Motor neuron (in vitro differentiated cells): ENCODE measurements at regions not wholly inside any gene's neighbourhood (a gene's known extent, or its start where the extent isn't known, plus 50 kb on each side); places are given as distances from the start of the nearest gene placed in this dataset.
"Not testable (repeated sequence)": the region's sequence is repeated elsewhere in the genome, so short reads cannot be mapped to it uniquely, and the experiment has no call there.

Experiments used
- ATAC-seq, 8 experiments: fragments of 200-7000 bp; cut with Tn5 transposase; replicated peaks in 6 of 8; 2 replicates each; pipeline ENCODE4 v1.8.0; 2021; ENCODE audit warnings: mild to moderate bottlenecking in 8 of 8, moderate library complexity in 8 of 8
- H3K27ac ChIP-seq, 2 donors: fragments of 250-450 bp; sonication (Bioruptor Pico); 2 replicates each; pipeline ENCODE4 v1.9.0; 2021; ENCODE audit warnings: antibody characterized with exemption in 2 of 2, mild to moderate bottlenecking in 2 of 2, moderate library complexity in 1 of 2
- H3K4me1 ChIP-seq, 2 donors: fragments of 250-450 bp; sonication (Bioruptor Pico); replicated peaks in 1 of 2; 2 replicates each; pipeline ENCODE4 v1.6.1; 2021; ENCODE audit warnings: antibody characterized with exemption in 2 of 2, mild to moderate bottlenecking in 2 of 2, moderate library complexity in 1 of 2
- H3K4me3 ChIP-seq, 5 donors: fragments of 250-450 bp; sonication (Bioruptor Pico); 2 replicates each; pipeline ENCODE4 v1.9.0; 2021; ENCODE audit warnings: antibody characterized with exemption in 5 of 5, mild to moderate bottlenecking in 5 of 5, moderate library complexity in 4 of 5
- WGBS, 10 experiments: fragments of 450-650 bp; shearing (Covaris generic); methylation state at CpG; one replicate each; pipeline ENCODE4 v1.0.0; 2022; 5-methylcytosine and 5-hydroxymethylcytosine counted together
- in situ Hi-C, 9 experiments: fragments of 400-800 bp; cut with MboI; loops; one replicate each; pipeline ENCODE4 v1.15.0; 2021; ENCODE audit warnings: low sequenced_read_pairs in 9 of 9, low pct_unique_long_range_greater_than_20kb in 2 of 9; ENCODE audit not compliant: unreplicated experiment in 9 of 9

DNA sequence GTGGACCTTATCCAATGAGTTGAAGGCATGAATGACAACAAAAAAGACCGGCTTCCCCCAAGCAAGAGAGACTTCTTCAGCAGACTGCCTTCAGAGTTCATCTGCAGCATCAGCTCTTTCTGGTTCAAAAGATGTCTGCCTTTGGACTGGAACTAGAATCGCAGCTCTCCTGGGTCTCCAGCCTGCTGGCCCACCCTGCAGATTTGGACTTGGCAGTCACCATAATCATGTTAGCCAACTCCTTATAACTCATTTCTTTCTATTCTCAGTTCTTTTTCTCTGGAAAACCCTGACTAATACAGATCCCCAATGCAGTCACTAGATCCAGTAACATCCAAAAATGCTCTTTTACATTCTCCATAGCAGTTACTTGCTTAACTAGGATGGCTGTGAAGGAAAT lies 89.2 kb upstream of the MARK1 start:
- ATAC-seq, result no peak
- no peak overlapping the region for H3K27ac ChIP-seq
- H3K4me3 ChIP-seq, result no peak overlapping the region
- no peaks in the 10 kb centered on the region for H3K4me1 ChIP-seq
- WGBS, 10 experiments, result 0 to 91% (median 58%) methylated on average over 1 to 2 of the region's 2 CpGs; no CpG with 5 or more reads in 3 of the 10 experiments
- in situ Hi-C loops, result no loop called here

DNA sequence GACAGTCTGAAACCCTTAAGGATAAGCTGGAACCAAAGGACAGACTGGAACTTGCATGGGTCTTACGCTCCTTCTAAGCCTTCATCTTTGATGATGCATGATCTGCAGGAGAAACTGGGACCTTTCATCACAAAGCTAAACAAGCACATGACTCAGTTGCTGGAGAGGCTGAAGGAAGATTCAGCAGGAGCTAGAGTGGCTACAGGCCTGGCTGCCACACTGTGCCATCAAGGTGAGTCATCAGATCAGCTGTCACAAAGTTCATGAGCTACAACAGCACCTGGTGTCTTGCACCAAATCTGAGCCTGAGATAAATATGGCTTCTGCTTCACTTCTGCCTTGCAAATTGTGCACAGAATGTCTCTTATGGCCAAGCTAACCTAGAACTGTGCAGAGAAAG lies 95.5 kb upstream of the MARK1 start:
- no peak for ATAC-seq
- Histone ChIP-seq H3K4me3 (no peak overlapping the region), H3K4me1 (no peaks in the 10 kb centered on the region), H3K27ac (no peak overlapping the region)
- 100% methylated on average over 1 of the region's 1 CpG; no CpG with 5 or more reads in 5 of the 10 experiments for WGBS, 10 experiments
- in situ Hi-C loops, result no loop called here

DNA sequence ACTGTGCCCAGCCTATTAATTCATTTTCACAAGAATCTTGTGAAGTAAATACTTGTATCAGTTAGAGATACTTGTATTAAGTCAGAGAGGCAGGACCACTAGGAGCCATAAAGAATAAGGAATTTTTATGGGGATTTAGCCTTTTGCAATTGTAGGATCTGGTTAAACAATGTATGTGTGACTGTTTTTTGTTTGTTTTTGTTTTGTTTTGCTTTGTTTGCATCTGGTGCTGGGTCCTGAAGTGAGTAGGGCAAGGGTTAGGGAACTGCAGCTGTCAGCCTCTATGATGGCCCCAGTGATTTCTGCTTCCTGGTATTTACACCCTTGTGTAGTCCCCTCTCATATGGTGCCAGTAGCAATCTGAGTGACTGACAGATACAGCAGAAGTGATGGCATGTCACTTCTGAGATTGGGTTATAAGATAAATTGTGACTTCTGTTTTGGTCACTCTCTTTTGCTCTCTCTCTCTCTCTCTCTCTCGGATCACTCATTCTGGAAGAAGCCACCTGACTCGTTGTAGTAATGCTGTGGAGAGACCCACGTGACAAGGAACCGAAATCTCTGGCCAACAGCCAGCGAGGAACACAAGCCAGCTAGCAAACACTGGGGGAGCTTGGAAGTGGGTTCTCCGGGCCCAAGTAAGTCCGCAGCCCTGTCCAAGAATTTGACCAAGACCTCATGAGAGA lies 96.2 kb upstream of the MARK1 start:
- WGBS, 10 experiments, result 21 to 100% (median 93%) methylated on average over 1 to 7 of the region's 7 CpGs; no CpG with 5 or more reads in 3 of the 10 experiments
- ATAC-seq, result no peak
- Histone ChIP-seq H3K4me3 (no peak overlapping the region), H3K4me1 (no peaks in the 10 kb centered on the region), H3K27ac (no peak overlapping the region)
- in situ Hi-C loops, result no loop called here

DNA sequence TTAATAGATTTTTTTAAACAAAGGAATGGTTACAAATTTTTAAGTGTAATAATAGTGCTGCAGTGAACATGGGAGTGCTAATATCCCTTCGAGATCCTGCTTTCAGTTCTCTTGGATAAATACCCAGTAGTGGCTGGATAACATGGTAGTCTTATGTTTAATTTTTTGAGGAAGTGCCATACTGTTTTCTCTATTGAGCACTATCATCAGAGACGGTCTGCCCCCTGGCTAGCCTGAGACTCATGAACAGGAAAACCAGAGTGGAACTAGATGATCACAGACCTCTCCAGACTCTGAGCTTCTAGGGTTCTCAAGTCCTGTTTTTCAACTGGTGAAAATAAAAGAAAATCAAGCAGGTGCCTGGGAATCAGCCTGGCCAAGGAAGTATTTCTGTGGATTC lies 97.3 kb upstream of the MARK1 start:
- Histone ChIP-seq H3K27ac (no peak overlapping the region), H3K4me3 (no peak overlapping the region), H3K4me1 (no peaks in the 10 kb centered on the region)
- ATAC-seq, result no peak
- WGBS, 10 experiments, result 0 to 91% (median 40%) methylated on average over 1 to 2 of the region's 2 CpGs; no CpG with 5 or more reads in 1 of the 10 experiments
- in situ Hi-C loops, result no loop called here

DNA sequence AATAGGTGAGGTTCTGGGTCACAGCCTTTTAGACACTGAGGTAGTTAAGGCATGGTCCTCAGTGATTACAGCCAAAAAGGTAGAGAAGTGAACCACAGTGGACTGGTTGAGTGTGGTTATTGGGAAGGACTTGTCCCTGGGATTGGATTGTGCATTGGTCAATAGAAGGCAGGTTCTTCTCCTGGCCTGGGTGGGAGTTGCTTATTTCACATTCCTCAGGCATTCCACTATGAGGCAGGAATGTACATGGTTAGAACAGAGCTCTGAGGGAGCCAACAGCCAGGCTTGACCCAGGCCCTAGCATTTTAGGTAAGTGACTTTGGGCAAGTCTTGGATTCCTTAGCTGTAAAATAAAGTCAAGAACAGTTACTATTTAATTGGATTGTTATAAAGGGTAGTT lies 97.9 kb upstream of the MARK1 start:
- peak in 3 of 8 experiments; percentile 56 to 90 (median 65) for ATAC-seq
- no peak overlapping the region for H3K27ac ChIP-seq
- H3K4me3 ChIP-seq, result no peak overlapping the region
- in situ Hi-C loops, result no loop called here
- no peaks in the 10 kb centered on the region for H3K4me1 ChIP-seq

DNA sequence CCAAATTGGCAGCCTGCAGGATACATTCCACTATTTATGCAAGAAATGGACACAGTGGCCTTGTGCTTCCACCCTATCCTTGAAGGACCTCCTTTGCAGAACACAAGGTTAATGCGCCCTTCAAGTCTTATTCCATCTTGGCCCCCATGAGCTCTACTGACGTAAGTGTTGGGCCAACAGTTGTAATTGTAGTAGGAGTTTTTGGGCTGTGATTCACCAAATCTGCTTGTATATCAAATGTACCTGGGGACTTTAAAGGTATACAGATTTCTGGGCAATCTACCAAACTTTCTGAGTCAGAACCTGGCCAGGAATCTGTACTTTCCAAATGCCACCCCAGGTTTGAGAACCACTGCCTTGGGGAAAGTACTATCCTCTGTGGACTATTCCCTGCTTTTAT lies 100.9 kb upstream of the MARK1 start:
- ATAC-seq, result no peak
- in situ Hi-C loops, result no loop called here
- Histone ChIP-seq H3K4me1 (no peaks in the 10 kb centered on the region), H3K4me3 (no peak overlapping the region), H3K27ac (no peak overlapping the region)
- WGBS, 10 experiments, result 25 to 100% (median 86%) methylated on average over 1 to 2 of the region's 2 CpGs; no CpG with 5 or more reads in 2 of the 10 experiments

DNA sequence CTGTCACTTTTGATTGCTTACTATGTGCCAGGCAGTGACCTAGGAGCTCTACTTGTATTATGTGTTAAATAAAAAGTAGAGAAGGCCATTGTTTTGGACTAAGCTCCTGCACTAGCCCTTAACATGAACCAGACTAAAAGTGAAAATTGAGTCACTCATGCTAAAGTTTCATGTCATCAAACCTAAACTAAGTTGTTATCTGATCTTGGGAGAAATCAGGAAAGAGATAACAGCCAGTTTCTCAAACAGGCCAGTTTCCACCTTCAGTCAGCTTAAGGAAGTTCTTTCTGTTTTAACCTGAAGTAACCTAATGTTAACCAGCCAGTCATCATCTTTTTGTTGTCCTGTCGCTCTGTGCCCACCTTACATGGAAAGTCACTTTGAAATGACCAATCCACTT lies 102.1 kb upstream of the MARK1 start:
- H3K27ac ChIP-seq, result no peak overlapping the region
- ATAC-seq, result no peak
- H3K4me1 ChIP-seq, result no peaks in the 10 kb centered on the region
- no peak overlapping the region for H3K4me3 ChIP-seq
- WGBS, 10 experiments, result 36 to 100% (median 80%) methylated on average over 1 of the region's 1 CpG; no CpG with 5 or more reads in 3 of the 10 experiments
- in situ Hi-C loops, result no loop called here

DNA sequence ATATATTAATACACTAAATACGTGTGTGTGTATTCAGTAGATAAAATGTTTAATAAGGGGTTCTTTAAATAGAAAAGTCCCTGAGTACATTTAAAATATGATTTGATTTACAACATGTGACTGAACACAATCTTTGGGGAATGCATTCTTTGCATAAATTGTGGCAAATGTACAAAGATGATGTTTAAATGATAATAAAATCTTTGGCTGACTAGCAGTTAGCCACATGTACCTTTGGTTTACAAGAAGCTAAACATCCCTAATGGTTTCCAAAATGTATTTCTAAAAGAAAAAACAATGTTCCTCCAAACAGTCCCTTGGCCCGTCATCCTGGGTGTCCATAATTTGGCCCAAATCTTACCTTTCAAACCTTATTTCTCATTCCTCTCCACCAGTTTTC lies 106.4 kb upstream of the MARK1 start:
- ATAC-seq, result no peak
- WGBS, 10 experiments, result 0 to 100% (median 80%) methylated on average over 1 to 2 of the region's 2 CpGs
- Histone ChIP-seq H3K4me3 (no peak overlapping the region), H3K4me1 (peaks cover 0 to 4% of the 10 kb centered on the region in 2 donors), H3K27ac (no peak overlapping the region)
- in situ Hi-C loops, result no loop called here

DNA sequence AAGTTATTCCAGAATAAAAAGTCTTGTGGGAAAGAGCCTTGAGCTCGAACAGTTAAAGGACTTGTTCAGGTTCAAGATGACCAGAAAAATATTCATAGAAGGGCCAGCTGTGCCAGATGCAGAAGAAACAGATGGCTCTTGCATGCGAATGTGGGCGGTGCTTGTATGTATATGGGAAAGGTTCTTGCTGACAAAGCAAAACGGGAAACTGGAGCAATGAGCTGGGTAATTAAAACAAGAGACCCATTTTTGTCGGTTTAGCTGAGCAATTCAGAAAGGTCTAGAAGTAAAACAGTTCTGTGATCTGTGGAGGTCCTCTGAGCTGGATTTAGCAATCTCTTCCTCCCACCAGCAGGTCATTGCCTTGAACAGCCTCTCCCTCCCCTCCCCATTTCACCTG lies 107.2 kb upstream of the MARK1 start:
- 0 to 70% (median 38%) methylated on average over 2 to 5 of the region's 5 CpGs for WGBS, 10 experiments
- peaks cover 0 to 4% of the 10 kb centered on the region in 2 donors for H3K4me1 ChIP-seq
- H3K4me3 ChIP-seq, result no peak overlapping the region
- H3K27ac ChIP-seq, result no peak overlapping the region
- peak in 3 of 8 experiments; percentile 72 to 97 (median 82) for ATAC-seq
- in situ Hi-C loops, result no loop called here

DNA sequence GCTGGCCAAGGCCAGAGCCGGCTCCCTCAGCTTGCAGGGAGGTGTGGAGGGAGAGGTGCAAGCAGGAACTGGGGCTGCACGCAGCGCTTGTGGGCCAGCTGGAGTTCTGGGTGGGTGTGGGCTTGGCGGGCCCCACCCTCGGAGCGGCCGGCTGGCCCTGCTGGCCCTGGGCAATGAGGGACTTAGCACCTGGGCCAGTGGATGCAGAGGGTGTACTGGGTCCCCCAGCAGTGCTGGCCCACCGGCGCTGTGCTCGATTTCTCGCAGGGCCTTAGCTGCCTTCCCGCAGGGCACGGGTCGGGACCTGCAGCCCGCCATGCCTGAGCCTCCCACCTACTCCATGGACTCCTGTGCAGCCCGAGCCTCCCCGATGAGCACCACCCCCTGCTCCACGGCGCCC lies 115.6 kb upstream of the MARK1 start:
- ATAC-seq, in situ Hi-C loops, H3K27ac ChIP-seq, H3K4me3 ChIP-seq: not testable (repeated sequence)
- H3K4me1 ChIP-seq, result peaks cover 11 to 12% of the 10 kb centered on the region in 2 donors
- 80 to 100% (median 100%) methylated on average over 1 to 4 of the region's 19 CpGs; no CpG with 5 or more reads in 7 of the 10 experiments for WGBS, 10 experiments

DNA sequence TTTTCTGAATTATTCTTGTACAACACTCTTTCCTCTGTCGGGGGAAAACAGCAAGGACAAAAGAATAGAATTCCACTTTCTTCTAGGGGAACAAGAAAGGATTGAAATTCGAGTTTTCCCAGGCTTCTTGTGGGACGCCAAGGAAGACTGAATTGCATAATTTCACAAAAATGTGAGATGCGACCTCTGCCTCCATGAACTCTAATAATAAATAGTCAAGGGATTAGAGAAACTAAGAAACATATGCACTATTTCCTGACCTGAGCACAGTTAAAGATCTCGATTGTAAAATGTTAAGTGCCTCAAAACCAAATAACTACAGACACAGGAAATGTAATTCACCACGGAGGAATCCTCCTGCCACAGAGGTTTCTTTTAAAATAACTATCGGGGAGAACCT lies 117.3 kb upstream of the MARK1 start:
- in situ Hi-C loops, result no loop called here
- Histone ChIP-seq H3K4me3 (no peak overlapping the region), H3K4me1 (peaks cover 11 to 12% of the 10 kb centered on the region in 2 donors), H3K27ac (no peak overlapping the region)
- ATAC-seq, result no peak
- WGBS, 10 experiments, result 12 to 80% (median 44%) methylated on average over 2 to 7 of the region's 7 CpGs

DNA sequence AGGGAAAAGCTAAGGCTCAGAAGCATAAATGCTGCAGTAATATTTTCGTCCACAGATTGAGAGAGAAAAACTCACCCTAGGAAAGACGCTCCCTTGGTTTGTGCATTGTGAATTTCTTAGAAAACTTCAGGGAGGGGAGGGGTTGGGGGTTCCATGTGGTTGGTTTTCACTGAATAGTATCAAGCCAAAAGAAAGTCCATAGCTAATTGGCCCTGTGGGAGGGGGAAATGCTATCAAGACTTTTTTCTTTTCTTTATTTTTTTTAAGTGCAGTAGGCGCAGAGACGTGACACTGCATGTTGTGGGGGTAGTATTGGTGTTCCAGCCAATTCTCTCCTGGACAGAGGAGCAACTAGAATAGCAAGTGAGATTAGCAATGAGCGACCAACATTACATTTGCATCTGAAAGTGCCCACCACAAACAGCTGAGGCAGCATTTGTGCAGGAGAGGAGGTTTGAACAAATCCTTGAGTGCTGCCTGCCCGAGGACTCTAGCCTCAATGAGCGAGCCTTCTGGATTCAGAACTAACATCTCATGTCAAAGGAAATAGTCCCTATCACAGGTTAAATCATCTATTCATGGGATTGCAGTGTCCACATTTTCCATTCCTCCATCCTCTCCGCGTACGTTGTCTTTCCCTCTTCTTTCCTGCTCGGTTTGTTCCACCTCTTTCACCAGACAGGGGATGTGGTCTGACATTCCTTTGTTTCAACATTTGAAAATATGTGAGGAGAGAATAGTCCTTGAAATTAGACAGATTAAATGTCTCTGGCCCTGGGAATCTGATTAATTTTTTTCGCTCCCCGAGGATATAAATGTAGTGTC lies 118.0 kb upstream of the MARK1 start:
- WGBS, 10 experiments, result 23 to 100% (median 59%) methylated on average over 2 to 13 of the region's 13 CpGs
- Histone ChIP-seq H3K4me1 (peaks cover 11 to 12% of the 10 kb centered on the region in 2 donors), H3K4me3 (no peak overlapping the region), H3K27ac (peak overlapping the region in 1 of 2 donors; percentile 13)
- peak in 4 of 8 experiments; percentile 19 to 97 (median 91) for ATAC-seq
- in situ Hi-C loops, result no loop called here

DNA sequence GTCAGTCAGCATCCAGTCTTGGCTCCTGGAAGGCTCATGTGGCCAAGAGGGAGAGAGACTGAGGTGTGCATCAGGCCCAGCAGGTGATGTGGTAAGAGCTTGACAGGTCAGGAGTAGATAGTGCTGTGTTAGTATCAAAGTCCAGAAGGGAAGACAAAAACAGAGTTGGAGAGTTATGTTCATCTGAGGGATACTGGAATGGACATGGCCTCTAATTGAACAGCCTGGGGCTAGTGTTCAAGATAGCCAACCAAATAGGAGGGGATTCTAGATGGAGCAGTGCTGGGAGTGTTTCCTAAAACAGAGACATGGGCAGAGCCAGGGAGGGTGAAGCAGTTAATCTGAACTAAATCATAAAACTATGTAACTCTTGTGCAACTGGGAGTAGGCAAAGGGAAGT lies 120.7 kb upstream of the MARK1 start:
- Histone ChIP-seq H3K4me3 (no peak overlapping the region), H3K27ac (no peak overlapping the region), H3K4me1 (peaks cover 11 to 12% of the 10 kb centered on the region in 2 donors)
- in situ Hi-C loops, result no loop called here
- ATAC-seq, result no peak

DNA sequence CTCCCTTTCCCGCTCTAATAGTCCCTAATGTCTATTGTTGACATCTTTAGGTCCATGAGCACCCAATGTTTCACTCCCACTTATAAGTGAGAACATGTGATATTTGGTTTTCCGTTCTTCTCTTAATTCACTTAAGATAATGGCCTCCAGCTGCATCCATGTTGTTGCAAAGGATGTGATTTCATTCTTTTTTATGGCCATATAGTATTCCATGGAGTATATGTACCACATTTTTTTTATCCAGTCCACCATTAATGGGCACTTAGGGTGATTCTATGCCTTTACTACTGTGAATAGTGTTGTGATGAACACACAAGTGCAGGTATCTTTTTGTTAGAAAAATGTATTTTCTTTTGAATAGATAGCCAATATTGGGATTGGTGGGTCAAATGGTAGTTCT lies 126.0 kb upstream of the RAB3GAP2 start:
- Histone ChIP-seq H3K4me3 (no peak overlapping the region), H3K27ac (no peak overlapping the region), H3K4me1 (no peaks in the 10 kb centered on the region)
- no peak for ATAC-seq
- 0 to 100% (median 87%) methylated on average over 1 to 2 of the region's 2 CpGs for WGBS, 10 experiments
- in situ Hi-C loops, result no loop called here
